SK-N-SH (cell line): ENCODE measurements at regions not wholly inside any gene's neighbourhood (a gene's known extent, or its start where the extent isn't known, plus 50 kb on each side); places are given as distances from the start of the nearest gene placed in this dataset.

ENCODE experiments used
- CTCF ChIA-PET: fragments of 300-600, 350-600 bp; formaldehyde crosslinking; extraction: SDS; loops from one replicate; lab custom pipeline; 2021; lab: Yijun Ruan, JAX
- POLR2A ChIA-PET: fragments of 350-600 bp; sonication (Branson Sonifier 250); formaldehyde crosslinking; extraction: SDS; loops from one replicate; lab custom pipeline; 2020; ENCODE audit warnings: antibody characterized with exemption, inconsistent platforms; lab: Yijun Ruan, JAX
- DNase-seq: peaks from one replicate; pipeline ENCODE4 v3.0.0; 2012
- H2AFZ ChIP-seq: fragments of 200-600 bp; sonication (generic); 2 replicates; pipeline ENCODE4 v1.8.1; 2016; ENCODE audit warnings: antibody characterized with exemption, mild to moderate bottlenecking, low read depth
- H3F3A ChIP-seq: fragments of 200-600 bp; sonication (generic); replicated peaks from 2 replicates; pipeline ENCODE3; 2016; ENCODE audit warnings: antibody characterized with exemption, mild to moderate bottlenecking; ENCODE audit not compliant: insufficient read depth
- H3K27ac ChIP-seq, 2 experiments: fragments of 200-500 bp in 1 of 2; fragments of 200-600 bp in 1 of 2; sonication (Bioruptor generic) in 1 of 2; sonication (generic), shearing (Covaris generic) in 1 of 2; 2 replicates each; pipeline versions ENCODE4 v1.5.1 to v1.6.1; 2014 to 2016; ENCODE audit warnings: low read depth in 2 of 2, inconsistent platforms in 1 of 2, low read length in 1 of 2, mild to moderate bottlenecking in 1 of 2, mixed read lengths in 1 of 2
- H3K27me3 ChIP-seq: fragments of 200-600 bp; sonication (generic), shearing (Covaris generic); 2 replicates; pipeline ENCODE4 v1.6.1; 2016; ENCODE audit warnings: mixed run types; ENCODE audit not compliant: insufficient read depth
- H3K36me3 ChIP-seq, 2 experiments: fragments of 200-500 bp in 1 of 2; fragments of 200-600 bp in 1 of 2; sonication (Bioruptor generic) in 1 of 2; sonication (generic) in 1 of 2; replicated peaks in 1 of 2; 2 replicates each; pipeline versions ENCODE3 to v1.5.1; 2014 to 2016; ENCODE audit warnings: low read length in 1 of 2, mild to moderate bottlenecking in 1 of 2; ENCODE audit not compliant: insufficient read depth in 2 of 2, control insufficient read depth in 1 of 2
- H3K4me1 ChIP-seq, 2 experiments: fragments of 200-500 bp in 1 of 2; fragments of 200-600 bp in 1 of 2; sonication (Bioruptor generic) in 1 of 2; sonication (generic), shearing (Covaris generic) in 1 of 2; 2 replicates each; pipeline versions ENCODE4 v1.5.1 to v1.6.1; 2014 to 2016; ENCODE audit warnings: low read depth in 1 of 2, low read length in 1 of 2, mixed run types in 1 of 2; ENCODE audit not compliant: insufficient read depth in 2 of 2, control insufficient read depth in 1 of 2
- H3K4me2 ChIP-seq: fragments of 200-600 bp; sonication (generic), shearing (Covaris generic); 2 replicates; pipeline ENCODE4 v1.6.1; 2017; ENCODE audit warnings: mixed run types
- H3K4me3 ChIP-seq, 2 experiments: fragments of 200-500 bp in 1 of 2; fragments of 200-600 bp in 1 of 2; sonication (Bioruptor generic) in 1 of 2; sonication (generic), shearing (Covaris generic) in 1 of 2; 2 replicates each; pipeline versions ENCODE4 v1.5.1 to v1.8.1; 2014 to 2016; ENCODE audit warnings: low read depth in 2 of 2, inconsistent platforms in 1 of 2, low read length in 1 of 2, mild to moderate bottlenecking in 1 of 2, mixed read lengths in 1 of 2, moderate library complexity in 1 of 2
- H3K79me2 ChIP-seq: fragments of 200-600 bp; sonication (generic); 2 replicates; pipeline ENCODE4 v1.8.1; 2017; ENCODE audit warnings: mild to moderate bottlenecking; ENCODE audit not compliant: insufficient read depth
- H3K9ac ChIP-seq: fragments of 200-600 bp; sonication (generic); 2 replicates; pipeline ENCODE4 v1.6.1; 2017; ENCODE audit warnings: mixed run types
- H3K9me2 ChIP-seq: fragments of 200-600 bp; sonication (generic); 2 replicates; pipeline ENCODE4 v1.6.1; 2017; ENCODE audit warnings: mixed run types
- H3K9me3 ChIP-seq: fragments of 200-600 bp; sonication (generic); 2 replicates; pipeline ENCODE4 v1.6.1; 2017; ENCODE audit warnings: mixed run types, mild to moderate bottlenecking, moderate library complexity
- H4K20me1 ChIP-seq: fragments of 200-600 bp; sonication (generic); 2 replicates; pipeline ENCODE4 v1.6.1; 2017; ENCODE audit warnings: mild to moderate bottlenecking, mixed run types; ENCODE audit not compliant: insufficient read depth
- ELF1 ChIP-seq: IDR thresholded peaks from 2 replicates; pipeline ENCODE4 v1.4.0; 2012
- EP300 ChIP-seq, 2 experiments: IDR thresholded peaks; 2 replicates each; pipeline versions ENCODE4 v1.4.0 to v1.6.1; 2012; ENCODE audit warnings: borderline replicate concordance in 1 of 2, low read depth in 1 of 2, low read length in 1 of 2
- FOSL2 ChIP-seq: IDR thresholded peaks from 2 replicates; pipeline ENCODE4 v1.4.0; 2012; ENCODE audit warnings: low read depth, mild to moderate bottlenecking, moderate library complexity, borderline replicate concordance
- FOXM1 ChIP-seq: IDR thresholded peaks from 2 replicates; pipeline ENCODE4 v1.4.0; 2012; ENCODE audit warnings: low read depth, mild to moderate bottlenecking
- GABPA ChIP-seq: IDR thresholded peaks from 2 replicates; pipeline ENCODE4 v1.4.0; 2012; ENCODE audit warnings: low read depth, mild to moderate bottlenecking
- GATA2 ChIP-seq: sonication (generic); formaldehyde crosslinking; IDR thresholded peaks from 2 replicates; pipeline ENCODE4 v1.5.0; 2020; ENCODE audit warnings: mild to moderate bottlenecking, missing genetic modification reagents
- JUND ChIP-seq: IDR thresholded peaks from 2 replicates; pipeline ENCODE4 v1.4.0; 2012
- MXI1 ChIP-seq: IDR thresholded peaks from 2 replicates; pipeline ENCODE4 v1.6.1; 2012; ENCODE audit warnings: mild to moderate bottlenecking, low read depth, low read length, improper control_type of control experiment
- NFIC ChIP-seq: IDR thresholded peaks from 2 replicates; pipeline ENCODE4 v1.4.0; 2012; ENCODE audit warnings: borderline replicate concordance
- POLR2AphosphoS5 ChIP-seq: IDR thresholded peaks from 2 replicates; pipeline ENCODE4 v1.6.1; 2012; ENCODE audit warnings: low read depth, low read length
- RAD21 ChIP-seq: IDR thresholded peaks from 2 replicates; pipeline ENCODE4 v1.6.1; 2012; ENCODE audit warnings: mild to moderate bottlenecking, low read length
- RFX5 ChIP-seq: IDR thresholded peaks from 2 replicates; pipeline ENCODE4 v1.6.1; 2012; ENCODE audit warnings: mild to moderate bottlenecking, improper control_type of control experiment, low read length
- RXRA ChIP-seq: IDR thresholded peaks from 2 replicates; pipeline ENCODE4 v1.4.0; 2012; ENCODE audit warnings: low read depth, mild to moderate bottlenecking, borderline replicate concordance
- SMC3 ChIP-seq: IDR thresholded peaks from 2 replicates; pipeline ENCODE4 v1.6.1; 2012; ENCODE audit warnings: low read depth, low read length, improper control_type of control experiment
- TCF12 ChIP-seq: IDR thresholded peaks from 2 replicates; pipeline ENCODE4 v1.4.0; 2012
- TEAD4 ChIP-seq: IDR thresholded peaks from 2 replicates; pipeline ENCODE4 v1.4.0; 2012; ENCODE audit warnings: mild to moderate bottlenecking, borderline replicate concordance; ENCODE audit not compliant: insufficient read depth
- WGBS: methylation state at CpG from one replicate; pipeline ENCODE4 v1.1.6; 2017; ENCODE audit warnings: low lambda C conversion rate; 5-methylcytosine and 5-hydroxymethylcytosine counted together
- TF ChIP-seq, protein P1 (sequence below): fragments of 200-600 bp; sonication (generic); IDR thresholded peaks from 2 replicates; pipeline ENCODE4 v1.6.1; 2017; ENCODE audit warnings: antibody characterized with exemption, mild to moderate bottlenecking, moderate library complexity
- TF ChIP-seq, protein P2 (sequence below): IDR thresholded peaks from 2 replicates; pipeline ENCODE4 v1.4.0; 2012; ENCODE audit warnings: low read depth, borderline replicate concordance
- TF ChIP-seq, protein P3 (sequence below): fragments of 150-350 bp; IDR thresholded peaks from 2 replicates; pipeline ENCODE4 v1.6.1; 2017; ENCODE audit warnings: antibody characterized with exemption, low read length, low read depth, borderline replicate concordance

DNA sequence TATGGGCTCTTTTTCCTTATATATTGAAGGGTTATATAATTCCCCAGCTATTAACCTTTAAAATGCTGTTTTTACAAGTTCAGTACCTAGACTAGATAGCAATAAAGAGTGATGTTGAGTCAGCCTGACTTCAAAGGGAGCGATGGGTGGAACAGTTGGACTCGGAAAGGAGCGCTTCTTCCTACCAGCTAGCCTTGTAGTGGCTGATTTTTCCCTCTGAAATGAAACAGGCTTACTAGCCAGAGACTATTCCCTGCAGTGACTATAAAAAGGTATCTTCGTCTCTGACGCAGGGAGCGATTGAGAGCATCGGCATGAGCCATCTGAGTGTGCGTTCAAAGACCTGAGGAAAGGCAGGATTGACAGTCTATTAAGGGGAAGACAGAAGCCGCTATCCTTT is 66.0 kb upstream of the GRAMD1B start (continued):
- TF ChIP-seq, protein P1, sequence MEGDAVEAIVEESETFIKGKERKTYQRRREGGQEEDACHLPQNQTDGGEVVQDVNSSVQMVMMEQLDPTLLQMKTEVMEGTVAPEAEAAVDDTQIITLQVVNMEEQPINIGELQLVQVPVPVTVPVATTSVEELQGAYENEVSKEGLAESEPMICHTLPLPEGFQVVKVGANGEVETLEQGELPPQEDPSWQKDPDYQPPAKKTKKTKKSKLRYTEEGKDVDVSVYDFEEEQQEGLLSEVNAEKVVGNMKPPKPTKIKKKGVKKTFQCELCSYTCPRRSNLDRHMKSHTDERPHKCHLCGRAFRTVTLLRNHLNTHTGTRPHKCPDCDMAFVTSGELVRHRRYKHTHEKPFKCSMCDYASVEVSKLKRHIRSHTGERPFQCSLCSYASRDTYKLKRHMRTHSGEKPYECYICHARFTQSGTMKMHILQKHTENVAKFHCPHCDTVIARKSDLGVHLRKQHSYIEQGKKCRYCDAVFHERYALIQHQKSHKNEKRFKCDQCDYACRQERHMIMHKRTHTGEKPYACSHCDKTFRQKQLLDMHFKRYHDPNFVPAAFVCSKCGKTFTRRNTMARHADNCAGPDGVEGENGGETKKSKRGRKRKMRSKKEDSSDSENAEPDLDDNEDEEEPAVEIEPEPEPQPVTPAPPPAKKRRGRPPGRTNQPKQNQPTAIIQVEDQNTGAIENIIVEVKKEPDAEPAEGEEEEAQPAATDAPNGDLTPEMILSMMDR = no peak
- TF ChIP-seq MXI1 (no peak), TEAD4 (no peak)
- TF ChIP-seq, all 33 proteins: peak for 0

DNA sequence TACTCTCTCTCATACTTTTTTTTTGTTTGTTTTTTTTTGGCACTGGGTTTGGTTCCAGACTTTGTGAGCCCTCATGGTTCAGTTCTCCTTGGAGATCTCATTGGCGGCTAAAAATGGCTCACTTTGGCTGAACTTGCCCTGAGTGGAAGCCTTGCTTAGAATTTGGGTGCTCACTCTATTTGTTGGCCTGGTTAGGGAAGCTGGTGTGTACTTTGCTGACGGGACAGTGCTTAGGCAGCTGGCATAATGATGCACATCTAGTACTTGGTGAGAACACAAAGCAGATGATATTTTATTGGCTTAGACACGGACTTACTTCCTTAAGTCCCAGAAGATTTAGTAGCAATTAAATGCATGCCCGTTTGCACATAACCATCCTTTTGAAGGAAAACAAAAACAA is 66.5 kb upstream of the GRAMD1B start:
- Histone ChIP-seq H4K20me1 (no peaks in the 10 kb centered on the region), H3K4me3 (no peak overlapping the region), H3K9me2 (no peaks in the 10 kb centered on the region), H3K9ac (no peak overlapping the region), H3K79me2 (no peaks in the 10 kb centered on the region), H2AFZ (no peak overlapping the region), H3F3A (no peaks in the 10 kb centered on the region), H3K9me3 (no peaks in the 10 kb centered on the region), H3K36me3 (no peaks in the 10 kb centered on the region), H3K4me2 (no peak overlapping the region), H3K27ac (no peak overlapping the region), H3K27me3 (peaks cover 32% of the 10 kb centered on the region; the same call in 1 of the 2 replicates), H3K4me1 (peaks cover 0 to 11% of the 10 kb centered on the region in 2 experiments; a peak in 1 of 4 replicates)
- no peak for DNase-seq
- 72% methylated on average over 3 of the region's 4 CpGs for WGBS
- ChIA-PET CTCF (interaction anchor here (1.0 to 1.4 kb wide), 4 partner anchors 44 to 111 kb away, joined by 3 to 5 read pairs (median 4); no protein-coding TSS in a partner anchor), POLR2A (interaction anchor here (0.6 kb wide), 1 partner anchor 198 kb away, joined by 3 read pairs; no protein-coding TSS in a partner anchor)
- no peak for TF ChIP-seq FOSL2

DNA sequence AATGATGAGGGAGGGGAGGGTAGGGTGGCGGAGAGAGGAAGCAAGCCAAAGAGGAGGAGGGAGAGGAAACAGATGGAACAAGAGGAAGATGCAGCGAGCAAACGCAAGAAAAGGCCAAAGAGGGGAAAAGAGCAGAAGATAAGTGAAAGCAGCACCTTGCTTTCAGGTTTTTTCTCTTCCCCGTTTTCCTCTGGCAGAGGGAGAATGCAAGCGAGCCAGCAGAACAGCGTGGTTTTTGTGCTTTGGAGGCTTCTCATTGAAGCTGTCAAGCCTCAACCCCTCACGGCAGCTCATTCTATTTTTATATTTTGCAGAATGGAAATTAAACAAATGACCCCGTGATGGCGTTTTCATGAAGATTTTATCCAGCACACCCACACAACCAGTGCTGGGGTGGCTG is 67.1 kb upstream of the GRAMD1B start:
- H3K9ac ChIP-seq = no peak overlapping the region
- no peaks in the 10 kb centered on the region for H4K20me1 ChIP-seq
- no peaks in the 10 kb centered on the region for H3F3A ChIP-seq
- H3K27me3 ChIP-seq = peaks cover 36% of the 10 kb centered on the region; the same call in 1 of the 2 replicates
- no peaks in the 10 kb centered on the region for H3K79me2 ChIP-seq
- no peaks in the 10 kb centered on the region for H3K9me3 ChIP-seq
- no peaks in the 10 kb centered on the region for H3K9me2 ChIP-seq
- H2AFZ ChIP-seq = no peak overlapping the region
- no peak for DNase-seq
- CTCF ChIA-PET = interaction anchor here (1.0 to 1.4 kb wide), 4 partner anchors 44 to 112 kb away, joined by 3 to 5 read pairs (median 4); no protein-coding TSS in a partner anchor
- no peak overlapping the region for H3K4me2 ChIP-seq
- no peak overlapping the region for H3K4me3 ChIP-seq
- peaks cover 0 to 12% of the 10 kb centered on the region in 2 experiments; a peak in 1 of 4 replicates for H3K4me1 ChIP-seq
- no peak overlapping the region for H3K27ac ChIP-seq
- H3K36me3 ChIP-seq = no peaks in the 10 kb centered on the region
- POLR2A ChIA-PET = interaction anchor here (0.6 kb wide), 1 partner anchor 199 kb away, joined by 3 read pairs; no protein-coding TSS in a partner anchor
- WGBS = 46% methylated on average over 9 of the region's 9 CpGs
- TF ChIP-seq, protein P1 = no peak
- TF ChIP-seq, protein P2, sequence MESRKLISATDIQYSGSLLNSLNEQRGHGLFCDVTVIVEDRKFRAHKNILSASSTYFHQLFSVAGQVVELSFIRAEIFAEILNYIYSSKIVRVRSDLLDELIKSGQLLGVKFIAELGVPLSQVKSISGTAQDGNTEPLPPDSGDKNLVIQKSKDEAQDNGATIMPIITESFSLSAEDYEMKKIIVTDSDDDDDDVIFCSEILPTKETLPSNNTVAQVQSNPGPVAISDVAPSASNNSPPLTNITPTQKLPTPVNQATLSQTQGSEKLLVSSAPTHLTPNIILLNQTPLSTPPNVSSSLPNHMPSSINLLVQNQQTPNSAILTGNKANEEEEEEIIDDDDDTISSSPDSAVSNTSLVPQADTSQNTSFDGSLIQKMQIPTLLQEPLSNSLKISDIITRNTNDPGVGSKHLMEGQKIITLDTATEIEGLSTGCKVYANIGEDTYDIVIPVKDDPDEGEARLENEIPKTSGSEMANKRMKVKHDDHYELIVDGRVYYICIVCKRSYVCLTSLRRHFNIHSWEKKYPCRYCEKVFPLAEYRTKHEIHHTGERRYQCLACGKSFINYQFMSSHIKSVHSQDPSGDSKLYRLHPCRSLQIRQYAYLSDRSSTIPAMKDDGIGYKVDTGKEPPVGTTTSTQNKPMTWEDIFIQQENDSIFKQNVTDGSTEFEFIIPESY = no peak
- TF ChIP-seq FOXM1 = no peak
- no peak for TF ChIP-seq NFIC
- TF ChIP-seq RAD21 = no peak
- no peak for TF ChIP-seq EP300 (IDR thresholded peaks at IDR 0.05; ENCODE audit: borderline replicate concordance in 1 of 2, low read depth in 1 of 2, low read length in 1 of 2)
- TF ChIP-seq SMC3 = no peak
- no peak for TF ChIP-seq GABPA
- TF ChIP-seq, protein P3, sequence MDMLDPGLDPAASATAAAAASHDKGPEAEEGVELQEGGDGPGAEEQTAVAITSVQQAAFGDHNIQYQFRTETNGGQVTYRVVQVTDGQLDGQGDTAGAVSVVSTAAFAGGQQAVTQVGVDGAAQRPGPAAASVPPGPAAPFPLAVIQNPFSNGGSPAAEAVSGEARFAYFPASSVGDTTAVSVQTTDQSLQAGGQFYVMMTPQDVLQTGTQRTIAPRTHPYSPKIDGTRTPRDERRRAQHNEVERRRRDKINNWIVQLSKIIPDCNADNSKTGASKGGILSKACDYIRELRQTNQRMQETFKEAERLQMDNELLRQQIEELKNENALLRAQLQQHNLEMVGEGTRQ = no peak
- no peak for TF ChIP-seq GATA2 (CRISPR knock-in tag)
- TF ChIP-seq POLR2AphosphoS5 = no peak
- no peak for TF ChIP-seq RXRA
- no peak for TF ChIP-seq ELF1
- no peak for TF ChIP-seq JUND
- TF ChIP-seq TCF12 = no peak
- TF ChIP-seq MXI1 = no peak
- TF ChIP-seq RFX5 = no peak
